Stimulated activated CD8-positive, alpha-beta memory T cell treated with anti-CD3 and anti-CD28 coated beads, Interleukin-15, amount 100 ng/mL, for 24 hours (primary cell): ENCODE measurements at regions not wholly inside any gene's neighbourhood (a gene's known extent, or its start where the extent isn't known, plus 50 kb on each side); places are given as distances from the start of the nearest gene placed in this dataset.

ENCODE experiments used
- DNase-seq: peaks from one replicate; pipeline ENCODE4 v3.0.0-alpha.2; 2020; ENCODE audit warnings: low read depth

- DNase-seq = no peak
Observed at GRCh38 chr7:16001477-16001876, 315.0 kb upstream of the MEOX2 start.

- DNase-seq = no peak
Observed at GRCh38 chr7:15998617-15999016, 312.1 kb upstream of the MEOX2 start.

- no peak for DNase-seq
Observed at GRCh38 chr7:15995027-15995426, 308.5 kb upstream of the MEOX2 start.

- DNase-seq = no peak
Observed at GRCh38 chr7:15989194-15989593, 302.7 kb upstream of the MEOX2 start.

- no peak for DNase-seq
Observed at GRCh38 chr7:15985587-15986384, 299.3 kb upstream of the MEOX2 start.

- DNase-seq = no peak
Observed at GRCh38 chr7:15977663-15978062, 291.2 kb upstream of the MEOX2 start.

GRCh38 chr7:15972862-15973275 lies 286.4 kb upstream of the MEOX2 start:
- no peak for DNase-seq

GRCh38 chr7:15967551-15967950 lies 281.1 kb upstream of the MEOX2 start:
- no peak for DNase-seq

- DNase-seq = no peak
Observed at GRCh38 chr7:15967121-15967520, 280.6 kb upstream of the MEOX2 start.

- no peak for DNase-seq
Observed at GRCh38 chr7:15963206-15963605, 276.7 kb upstream of the MEOX2 start.

GRCh38 chr7:15954671-15955354 lies 268.3 kb upstream of the MEOX2 start:
- DNase-seq = no peak

GRCh38 chr7:15950299-15950698 lies 263.8 kb upstream of the MEOX2 start:
- no peak for DNase-seq

- DNase-seq = no peak
Observed at GRCh38 chr7:15947754-15948153, 261.3 kb upstream of the MEOX2 start.

GRCh38 chr7:15938115-15938514 lies 251.6 kb upstream of the MEOX2 start:
- DNase-seq = no peak

GRCh38 chr7:15937571-15937970 lies 251.1 kb upstream of the MEOX2 start:
- no peak for DNase-seq

- no peak for DNase-seq
Observed at GRCh38 chr7:15936991-15937390, 250.5 kb upstream of the MEOX2 start.

- DNase-seq = no peak
Observed at GRCh38 chr7:15932318-15932717, 245.8 kb upstream of the MEOX2 start.

GRCh38 chr7:15929411-15929810 lies 242.9 kb upstream of the MEOX2 start:
- DNase-seq = no peak

- no peak for DNase-seq
Observed at GRCh38 chr7:15925608-15926007, 239.1 kb upstream of the MEOX2 start.

- no peak for DNase-seq
Observed at GRCh38 chr7:15924910-15925309, 238.4 kb upstream of the MEOX2 start.

GRCh38 chr7:15922002-15922401 lies 235.5 kb upstream of the MEOX2 start:
- no peak for DNase-seq

- no peak for DNase-seq
Observed at GRCh38 chr7:15921576-15921975, 235.1 kb upstream of the MEOX2 start.

GRCh38 chr7:15920953-15921352 lies 234.5 kb upstream of the MEOX2 start:
- no peak for DNase-seq
